MCF 10A (cell line): ENCODE measurements at regions not wholly inside any gene's neighbourhood (a gene's known extent, or its start where the extent isn't known, plus 50 kb on each side); places are given as distances from the start of the nearest gene placed in this dataset.

Experiments
- BruUV-seq: library from RNA; stranded (reverse); fragments of 400-500 nt; replicated peaks from 2 replicates; lab custom pipeline; 2021; lab: Mats Ljungman, UMichigan
- CTCF ChIA-PET: fragments of 300-600 bp; sonication (Branson Sonifier 250); formaldehyde crosslinking; extraction: SDS; loops from one replicate; lab custom pipeline; 2021; ENCODE audit warnings: antibody characterized with exemption, inconsistent platforms; lab: Yijun Ruan, JAX
- POLR2A ChIA-PET: fragments of 300-600, 350-650 bp; sonication (Branson Sonifier 250); formaldehyde crosslinking; extraction: SDS; loops from one replicate; lab custom pipeline; 2020; ENCODE audit warnings: antibody characterized with exemption, inconsistent platforms; lab: Yijun Ruan, JAX
- DNase-seq: peaks from one replicate; pipeline ENCODE4 v3.0.0-alpha.2; 2018; ENCODE audit not compliant: unreplicated experiment
- H3K27ac Mint-ChIP-seq: one replicate; pipeline ENCODE4 v1.8.0; 2022; ENCODE audit warnings: mild to moderate bottlenecking, low read depth, mixed read lengths; ENCODE audit not compliant: unreplicated experiment
- H3K27me3 Mint-ChIP-seq: one replicate; pipeline ENCODE4 v1.8.0; 2022; ENCODE audit warnings: mixed read lengths; ENCODE audit not compliant: insufficient read depth, unreplicated experiment
- H3K36me3 Mint-ChIP-seq: one replicate; pipeline ENCODE4 v1.8.0; 2022; ENCODE audit warnings: mild to moderate bottlenecking, moderate library complexity, mixed read lengths; ENCODE audit not compliant: insufficient read depth, unreplicated experiment
- H3K4me1 Mint-ChIP-seq: one replicate; pipeline ENCODE4 v1.8.0; 2022; ENCODE audit warnings: mixed read lengths; ENCODE audit not compliant: insufficient read depth, unreplicated experiment
- H3K4me3 Mint-ChIP-seq: one replicate; pipeline ENCODE4 v1.8.0; 2022; ENCODE audit warnings: mild to moderate bottlenecking, moderate library complexity, mixed read lengths; ENCODE audit not compliant: unreplicated experiment
- H3K9me3 Mint-ChIP-seq: one replicate; pipeline ENCODE4 v1.8.0; 2022; ENCODE audit warnings: mixed read lengths; ENCODE audit not compliant: unreplicated experiment
- intact Hi-C: fragments of 100-400 bp; cut with micrococcal nuclease; formaldehyde crosslinking; loops from 2 replicates; pipeline ENCODE4 v1.14.1; 2022
- TF ChIP-seq, protein P1 (sequence below): fragments of 200-600 bp; IDR thresholded peaks from one replicate; pipeline ENCODE4 v1.8.0; 2022; ENCODE audit warnings: antibody characterized with exemption, mild to moderate bottlenecking; ENCODE audit not compliant: unreplicated experiment

DNA sequence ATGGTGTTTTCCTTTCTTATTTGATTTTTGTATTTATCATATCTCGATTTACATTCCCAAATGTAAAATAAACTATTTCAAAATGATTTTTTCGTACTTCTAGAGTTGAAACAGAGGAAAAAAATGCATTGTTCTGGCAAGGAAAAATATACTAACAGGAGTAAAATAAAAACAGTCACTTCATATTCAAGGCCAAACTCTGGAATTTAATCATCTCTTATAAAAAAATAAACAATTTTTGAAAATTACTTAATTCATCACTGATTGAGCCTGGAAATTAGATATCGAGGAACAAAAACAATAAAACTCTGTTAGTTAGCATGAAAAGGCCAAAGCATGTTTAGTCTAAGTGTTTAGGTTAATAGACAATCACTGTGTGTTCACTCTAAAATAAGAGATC is 61.1 kb upstream of the PALM2AKAP2 start:
- no TSS peak for BruUV-seq
- H3K27me3 Mint-ChIP-seq = no peaks in the 10 kb centered on the region
- H3K4me1 Mint-ChIP-seq = no peaks in the 10 kb centered on the region
- no peak overlapping the region for H3K4me3 Mint-ChIP-seq
- CTCF ChIA-PET = no interaction called here
- TF ChIP-seq, protein P1, sequence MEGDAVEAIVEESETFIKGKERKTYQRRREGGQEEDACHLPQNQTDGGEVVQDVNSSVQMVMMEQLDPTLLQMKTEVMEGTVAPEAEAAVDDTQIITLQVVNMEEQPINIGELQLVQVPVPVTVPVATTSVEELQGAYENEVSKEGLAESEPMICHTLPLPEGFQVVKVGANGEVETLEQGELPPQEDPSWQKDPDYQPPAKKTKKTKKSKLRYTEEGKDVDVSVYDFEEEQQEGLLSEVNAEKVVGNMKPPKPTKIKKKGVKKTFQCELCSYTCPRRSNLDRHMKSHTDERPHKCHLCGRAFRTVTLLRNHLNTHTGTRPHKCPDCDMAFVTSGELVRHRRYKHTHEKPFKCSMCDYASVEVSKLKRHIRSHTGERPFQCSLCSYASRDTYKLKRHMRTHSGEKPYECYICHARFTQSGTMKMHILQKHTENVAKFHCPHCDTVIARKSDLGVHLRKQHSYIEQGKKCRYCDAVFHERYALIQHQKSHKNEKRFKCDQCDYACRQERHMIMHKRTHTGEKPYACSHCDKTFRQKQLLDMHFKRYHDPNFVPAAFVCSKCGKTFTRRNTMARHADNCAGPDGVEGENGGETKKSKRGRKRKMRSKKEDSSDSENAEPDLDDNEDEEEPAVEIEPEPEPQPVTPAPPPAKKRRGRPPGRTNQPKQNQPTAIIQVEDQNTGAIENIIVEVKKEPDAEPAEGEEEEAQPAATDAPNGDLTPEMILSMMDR = no peak
- H3K36me3 Mint-ChIP-seq = no peaks in the 10 kb centered on the region
- no peak overlapping the region for H3K27ac Mint-ChIP-seq
- no peak for DNase-seq
- intact Hi-C loops = no loop called here
- POLR2A ChIA-PET = no interaction called here
- H3K9me3 Mint-ChIP-seq = no peaks in the 10 kb centered on the region

DNA sequence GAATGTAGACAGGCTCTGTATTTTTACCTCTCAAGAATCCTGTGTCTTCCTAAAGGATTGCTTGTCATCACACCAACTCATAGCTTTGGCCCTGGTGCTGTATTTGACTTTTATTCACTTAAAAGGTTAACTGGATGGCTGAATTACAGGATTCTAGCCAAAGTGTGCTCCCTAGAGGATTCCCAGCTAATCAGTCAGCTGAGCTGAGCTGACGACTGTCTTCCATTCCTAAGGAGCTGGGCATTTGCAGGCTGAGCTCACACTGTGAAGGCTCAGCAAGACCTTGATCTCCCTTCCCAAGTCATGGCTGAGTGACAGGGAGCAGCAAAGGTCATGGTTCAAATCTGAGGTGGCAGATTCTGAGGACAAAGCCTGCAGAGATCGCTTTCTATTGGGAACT is 59.0 kb upstream of the PALM2AKAP2 start:
- TF ChIP-seq, protein P1 = no peak
- intact Hi-C loops = no loop called here
- ChIA-PET POLR2A (interaction anchor here (1.0 kb wide), 1 partner anchor 76 kb away, joined by 3 read pairs; no protein-coding TSS in a partner anchor), CTCF (no interaction called here)
- no peak for DNase-seq
- no peak overlapping the region for H3K27ac Mint-ChIP-seq
- H3K4me3 Mint-ChIP-seq = no peak overlapping the region
- H3K4me1 Mint-ChIP-seq = no peaks in the 10 kb centered on the region
- no peaks in the 10 kb centered on the region for H3K27me3 Mint-ChIP-seq
- H3K36me3 Mint-ChIP-seq = no peaks in the 10 kb centered on the region
- no TSS peak for BruUV-seq
- H3K9me3 Mint-ChIP-seq = no peaks in the 10 kb centered on the region

DNA sequence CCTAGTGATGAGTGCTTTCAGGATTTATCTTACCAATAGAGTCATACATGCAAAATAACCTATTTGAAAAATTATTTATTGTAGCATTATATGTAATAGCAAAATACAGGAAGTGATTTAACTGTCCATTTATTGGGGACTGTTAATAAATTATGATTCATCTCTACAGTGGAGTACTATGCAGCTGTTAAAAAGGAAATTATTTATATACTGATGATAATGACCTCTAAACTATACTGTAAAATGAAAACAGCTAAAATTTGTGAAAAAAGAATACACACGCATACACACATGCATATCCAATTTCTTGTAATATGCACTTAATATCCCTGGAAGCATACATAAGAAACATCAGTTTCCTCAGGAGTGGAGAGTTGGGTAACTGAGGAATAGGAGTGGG is 58.0 kb upstream of the PALM2AKAP2 start:
- TF ChIP-seq, protein P1 = no peak
- no peaks in the 10 kb centered on the region for H3K9me3 Mint-ChIP-seq
- no peaks in the 10 kb centered on the region for H3K36me3 Mint-ChIP-seq
- POLR2A ChIA-PET = no interaction called here
- no peaks in the 10 kb centered on the region for H3K4me1 Mint-ChIP-seq
- BruUV-seq = no TSS peak
- no peak overlapping the region for H3K27ac Mint-ChIP-seq
- no peak overlapping the region for H3K4me3 Mint-ChIP-seq
- intact Hi-C loops = no loop called here
- H3K27me3 Mint-ChIP-seq = peaks cover 10% of the 10 kb centered on the region
- CTCF ChIA-PET = no interaction called here
- DNase-seq = no peak

DNA sequence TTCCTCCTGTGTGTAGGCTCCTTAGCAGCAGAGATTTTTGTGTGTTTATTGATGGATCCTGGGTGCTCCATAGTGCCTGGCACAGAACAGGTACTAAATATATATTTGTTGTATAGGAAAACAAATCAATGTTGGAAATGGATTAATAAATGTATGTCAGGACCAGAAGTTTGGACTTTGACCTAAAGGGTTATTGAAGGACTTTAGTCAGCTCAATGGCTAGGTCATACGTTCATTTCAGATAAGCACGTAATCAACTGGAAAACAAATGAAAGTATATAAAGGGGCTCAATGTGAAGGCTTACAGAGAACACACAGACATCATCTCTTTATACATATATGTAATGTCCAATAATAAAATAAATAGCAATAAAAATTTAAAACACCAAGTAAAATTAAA is 56.2 kb upstream of the PALM2AKAP2 start:
- TF ChIP-seq, protein P1 = no peak
- BruUV-seq = no TSS peak
- POLR2A ChIA-PET = no interaction called here
- no peak for DNase-seq
- CTCF ChIA-PET = interaction anchor here (1.4 kb wide), 1 partner anchor 9 kb away, joined by 3 read pairs; no protein-coding TSS in a partner anchor
- no peak overlapping the region for H3K27ac Mint-ChIP-seq
- H3K36me3 Mint-ChIP-seq = no peaks in the 10 kb centered on the region
- intact Hi-C loops = no loop called here
- no peak overlapping the region for H3K4me3 Mint-ChIP-seq
- H3K4me1 Mint-ChIP-seq = no peaks in the 10 kb centered on the region
- H3K27me3 Mint-ChIP-seq = peaks cover 15% of the 10 kb centered on the region
- no peaks in the 10 kb centered on the region for H3K9me3 Mint-ChIP-seq
